Stimulated activated CD8-positive, alpha-beta memory T cell treated with anti-CD3 and anti-CD28 coated beads, Interleukin-15, amount 100 ng/mL, for 1 hour (primary cell): ENCODE measurements at regions not wholly inside any gene's neighbourhood (a gene's known extent, or its start where the extent isn't known, plus 50 kb on each side); places are given as distances from the start of the nearest gene placed in this dataset.

Experiments used
- DNase-seq: peaks from one replicate; pipeline ENCODE4 v3.0.0-alpha.2; 2020; ENCODE audit warnings: low read depth

GRCh38 chr10:4343091-4343490 is 482.9 kb upstream of the AKR1E2 start:
- DNase-seq, result no peak

GRCh38 chr10:4338768-4339167 is 487.2 kb upstream of the AKR1E2 start:
- DNase-seq, result no peak

GRCh38 chr10:4337563-4337962 is 488.4 kb upstream of the AKR1E2 start:
- DNase-seq, result no peak

- no peak for DNase-seq
Observed at GRCh38 chr10:4334871-4335270, 491.1 kb upstream of the AKR1E2 start.

GRCh38 chr10:4334015-4334414 is 492.0 kb upstream of the AKR1E2 start:
- no peak for DNase-seq

- no peak for DNase-seq
Observed at GRCh38 chr10:4333459-4333894, 492.5 kb upstream of the AKR1E2 start.

- DNase-seq, result no peak
Observed at GRCh38 chr10:4332764-4333458, 493.1 kb upstream of the AKR1E2 start.

- DNase-seq, result no peak
Observed at GRCh38 chr10:4331150-4331549, 494.9 kb upstream of the AKR1E2 start.

- no peak for DNase-seq
Observed at GRCh38 chr10:4330636-4331035, 495.4 kb upstream of the AKR1E2 start.

GRCh38 chr10:4329225-4329624 is 496.8 kb upstream of the AKR1E2 start:
- no peak for DNase-seq

GRCh38 chr10:4326647-4327046 is 499.4 kb upstream of the AKR1E2 start:
- no peak for DNase-seq

- no peak for DNase-seq
Observed at GRCh38 chr10:4319870-4320367, 506.1 kb upstream of the AKR1E2 start.

- DNase-seq, result no peak
Observed at GRCh38 chr10:4316161-4316810, 509.7 kb upstream of the AKR1E2 start.

- DNase-seq, result no peak
Observed at GRCh38 chr10:4315551-4315950, 510.5 kb upstream of the AKR1E2 start.

- DNase-seq, result no peak
Observed at GRCh38 chr10:4313051-4313450, 513.0 kb upstream of the AKR1E2 start.

GRCh38 chr10:4312051-4312835 is 513.8 kb upstream of the AKR1E2 start:
- no peak for DNase-seq

GRCh38 chr10:4310172-4310571 is 515.8 kb upstream of the AKR1E2 start:
- no peak for DNase-seq

GRCh38 chr10:4307910-4308309 is 518.1 kb upstream of the AKR1E2 start:
- no peak for DNase-seq

GRCh38 chr10:4306871-4307270 is 519.1 kb upstream of the AKR1E2 start:
- no peak for DNase-seq

- no peak for DNase-seq
Observed at GRCh38 chr10:4303045-4303444, 518.0 kb upstream of the KLF6 start.

GRCh38 chr10:4301291-4302045 is 516.5 kb upstream of the KLF6 start:
- DNase-seq, result no peak

GRCh38 chr10:4296161-4296560 is 511.2 kb upstream of the KLF6 start:
- no peak for DNase-seq
